ENCODE measurements at regions not wholly inside any gene's neighbourhood (a gene's known extent, or its start where the extent isn't known, plus 50 kb on each side); places are given as distances from the start of the nearest gene placed in this dataset.

DNA sequence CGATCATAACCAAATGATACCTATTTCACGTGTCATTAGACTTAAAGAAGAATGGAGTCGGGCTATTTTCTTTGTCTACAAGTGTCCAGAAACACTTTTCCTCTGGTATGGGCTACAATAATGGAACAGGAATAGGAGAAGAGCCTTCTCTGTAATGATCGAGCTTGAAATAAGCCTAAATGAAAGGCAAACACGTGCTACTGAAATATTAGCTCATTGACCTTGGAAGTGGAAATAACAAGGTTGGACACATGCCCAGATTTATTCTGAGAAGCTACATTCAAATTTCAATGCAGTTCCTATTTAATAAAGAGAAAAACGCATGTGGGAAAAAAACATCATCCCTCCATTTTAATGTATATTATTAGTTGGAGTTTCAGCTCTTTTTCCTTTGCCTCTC lies 254.7 kb upstream of the PTER start:
- TF ChIP-seq, protein P1, sequence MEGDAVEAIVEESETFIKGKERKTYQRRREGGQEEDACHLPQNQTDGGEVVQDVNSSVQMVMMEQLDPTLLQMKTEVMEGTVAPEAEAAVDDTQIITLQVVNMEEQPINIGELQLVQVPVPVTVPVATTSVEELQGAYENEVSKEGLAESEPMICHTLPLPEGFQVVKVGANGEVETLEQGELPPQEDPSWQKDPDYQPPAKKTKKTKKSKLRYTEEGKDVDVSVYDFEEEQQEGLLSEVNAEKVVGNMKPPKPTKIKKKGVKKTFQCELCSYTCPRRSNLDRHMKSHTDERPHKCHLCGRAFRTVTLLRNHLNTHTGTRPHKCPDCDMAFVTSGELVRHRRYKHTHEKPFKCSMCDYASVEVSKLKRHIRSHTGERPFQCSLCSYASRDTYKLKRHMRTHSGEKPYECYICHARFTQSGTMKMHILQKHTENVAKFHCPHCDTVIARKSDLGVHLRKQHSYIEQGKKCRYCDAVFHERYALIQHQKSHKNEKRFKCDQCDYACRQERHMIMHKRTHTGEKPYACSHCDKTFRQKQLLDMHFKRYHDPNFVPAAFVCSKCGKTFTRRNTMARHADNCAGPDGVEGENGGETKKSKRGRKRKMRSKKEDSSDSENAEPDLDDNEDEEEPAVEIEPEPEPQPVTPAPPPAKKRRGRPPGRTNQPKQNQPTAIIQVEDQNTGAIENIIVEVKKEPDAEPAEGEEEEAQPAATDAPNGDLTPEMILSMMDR (IDR thresholded peaks at IDR 0.05; ENCODE audit: insufficient read depth, low read length, poor library complexity, severe bottlenecking): no peak
- no peak for TF ChIP-seq EZH2phosphoT487 (conservative IDR thresholded peaks at IDR 0.05; ENCODE audit: low read length)

All from SU-DHL-6 (cell line).